GM20000 (cell line): ENCODE measurements at regions not wholly inside any gene's neighbourhood (a gene's known extent, or its start where the extent isn't known, plus 50 kb on each side); places are given as distances from the start of the nearest gene placed in this dataset.
"Not testable (repeated sequence)": the region's sequence is repeated elsewhere in the genome, so short reads cannot be mapped to it uniquely, and the experiment has no call there.

Experiments
- DNase-seq: peaks from one replicate; pipeline ENCODE4 v3.0.0; 2012; ENCODE audit warnings: low spot score
- CTCF ChIP-seq: IDR thresholded peaks from 2 replicates; pipeline ENCODE4 v1.5.1; 2012; ENCODE audit warnings: mild to moderate bottlenecking, control low read depth; ENCODE audit errors: extremely low read depth, missing control alignments

GRCh38 chr3:70471464-70472342 lies 159.3 kb upstream of the MDFIC2 start:
- no peak for DNase-seq
- no peak for TF ChIP-seq CTCF

- no peak for DNase-seq
- no peak for TF ChIP-seq CTCF
Measured at GRCh38 chr3:70466096-70466495, 153.7 kb upstream of the MDFIC2 start.

- DNase-seq, result no peak
- no peak for TF ChIP-seq CTCF
Measured at GRCh38 chr3:70464876-70465275, 152.4 kb upstream of the MDFIC2 start.

GRCh38 chr3:70464465-70464864 lies 152.0 kb upstream of the MDFIC2 start:
- TF ChIP-seq CTCF, result no peak
- no peak for DNase-seq

GRCh38 chr3:70450220-70450619 lies 137.8 kb upstream of the MDFIC2 start:
- not testable (repeated sequence) for DNase-seq

- not testable (repeated sequence) for DNase-seq
Measured at GRCh38 chr3:70435422-70435821, 123.0 kb upstream of the MDFIC2 start.

- no peak for DNase-seq
- no peak for TF ChIP-seq CTCF
Measured at GRCh38 chr3:70433091-70433490, 120.7 kb upstream of the MDFIC2 start.

- no peak for TF ChIP-seq CTCF
- no peak for DNase-seq
Measured at GRCh38 chr3:70431911-70432310, 119.5 kb upstream of the MDFIC2 start.
